NB4 (cell line): ENCODE measurements at regions not wholly inside any gene's neighbourhood (a gene's known extent, or its start where the extent isn't known, plus 50 kb on each side); places are given as distances from the start of the nearest gene placed in this dataset.

Experiments used
- DNase-seq: peaks from one replicate; pipeline ENCODE4 v3.0.0; 2010; ENCODE audit warnings: low read depth
- H3K4me3 ChIP-seq: one replicate; pipeline ENCODE4 v1.5.1; 2011; ENCODE audit warnings: mild to moderate bottlenecking, low read depth, low read length, moderate library complexity
- MYC ChIP-seq: IDR thresholded peaks from 2 replicates; pipeline ENCODE4 v1.6.1; 2011; ENCODE audit warnings: low read depth, low read length
- POLR2A ChIP-seq: IDR thresholded peaks from 2 replicates; pipeline ENCODE4 v1.6.1; 2011; ENCODE audit warnings: mild to moderate bottlenecking; ENCODE audit not compliant: insufficient read length; ENCODE audit errors: extremely low read depth
- TF ChIP-seq, protein P1 (sequence below): IDR thresholded peaks from one replicate; pipeline ENCODE4 v1.5.1; 2012; ENCODE audit warnings: low read depth, low read length
- TF ChIP-seq, protein P2 (sequence below): IDR thresholded peaks from 2 replicates; pipeline ENCODE4 v1.6.1; 2011; ENCODE audit warnings: low read depth, low read length

- TF ChIP-seq, protein P1, sequence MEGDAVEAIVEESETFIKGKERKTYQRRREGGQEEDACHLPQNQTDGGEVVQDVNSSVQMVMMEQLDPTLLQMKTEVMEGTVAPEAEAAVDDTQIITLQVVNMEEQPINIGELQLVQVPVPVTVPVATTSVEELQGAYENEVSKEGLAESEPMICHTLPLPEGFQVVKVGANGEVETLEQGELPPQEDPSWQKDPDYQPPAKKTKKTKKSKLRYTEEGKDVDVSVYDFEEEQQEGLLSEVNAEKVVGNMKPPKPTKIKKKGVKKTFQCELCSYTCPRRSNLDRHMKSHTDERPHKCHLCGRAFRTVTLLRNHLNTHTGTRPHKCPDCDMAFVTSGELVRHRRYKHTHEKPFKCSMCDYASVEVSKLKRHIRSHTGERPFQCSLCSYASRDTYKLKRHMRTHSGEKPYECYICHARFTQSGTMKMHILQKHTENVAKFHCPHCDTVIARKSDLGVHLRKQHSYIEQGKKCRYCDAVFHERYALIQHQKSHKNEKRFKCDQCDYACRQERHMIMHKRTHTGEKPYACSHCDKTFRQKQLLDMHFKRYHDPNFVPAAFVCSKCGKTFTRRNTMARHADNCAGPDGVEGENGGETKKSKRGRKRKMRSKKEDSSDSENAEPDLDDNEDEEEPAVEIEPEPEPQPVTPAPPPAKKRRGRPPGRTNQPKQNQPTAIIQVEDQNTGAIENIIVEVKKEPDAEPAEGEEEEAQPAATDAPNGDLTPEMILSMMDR = no peak
- no peak for TF ChIP-seq MYC
- TF ChIP-seq POLR2A = no peak
- TF ChIP-seq, protein P2, sequence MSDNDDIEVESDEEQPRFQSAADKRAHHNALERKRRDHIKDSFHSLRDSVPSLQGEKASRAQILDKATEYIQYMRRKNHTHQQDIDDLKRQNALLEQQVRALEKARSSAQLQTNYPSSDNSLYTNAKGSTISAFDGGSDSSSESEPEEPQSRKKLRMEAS = no peak
- H3K4me3 ChIP-seq = no peak overlapping the region
- no peak for DNase-seq
Observed at GRCh38 chr2:200040831-200041230, 85.4 kb downstream of the MAIP1 start.

GRCh38 chr2:200041639-200042038, 86.3 kb downstream of the MAIP1 start:
- no peak for DNase-seq
- TF ChIP-seq, protein P1 = no peak
- TF ChIP-seq, protein P2 = no peak
- no peak for TF ChIP-seq POLR2A
- no peak for TF ChIP-seq MYC
- no peak overlapping the region for H3K4me3 ChIP-seq

DNA sequence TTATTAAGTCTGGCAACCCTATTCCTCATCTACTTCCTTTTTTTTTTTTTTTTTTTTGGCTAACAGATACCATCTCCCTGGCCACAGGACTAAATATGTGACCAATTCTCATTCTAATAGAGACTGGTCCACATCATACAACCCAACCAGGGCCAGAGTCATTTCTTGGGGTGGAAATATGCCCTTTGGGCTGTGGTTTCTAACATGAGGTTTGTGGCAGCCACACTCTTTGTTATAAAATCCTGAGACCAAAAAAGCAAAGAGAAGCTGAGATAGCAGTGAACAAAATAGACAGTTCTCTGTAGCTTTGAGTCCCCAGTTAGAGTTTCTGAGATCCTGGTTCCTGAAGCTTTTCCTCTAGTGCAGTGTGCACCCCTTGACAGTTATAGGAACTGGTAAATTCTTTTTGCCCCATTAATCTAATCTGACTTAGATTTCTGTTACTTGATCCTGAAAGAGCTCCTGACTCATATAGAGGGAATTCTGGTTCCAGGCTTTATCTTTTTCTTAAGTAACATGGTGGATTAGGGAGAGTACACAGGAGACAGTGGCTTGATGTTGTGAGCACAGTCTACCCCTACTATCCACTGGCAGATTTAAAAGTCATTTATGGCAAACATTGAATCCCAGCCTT, 86.8 kb downstream of the MAIP1 start:
- TF ChIP-seq, protein P1 = no peak
- TF ChIP-seq, protein P2 = no peak
- no peak for TF ChIP-seq POLR2A
- no peak for TF ChIP-seq MYC
- no peak for DNase-seq
- no peak overlapping the region for H3K4me3 ChIP-seq

DNA sequence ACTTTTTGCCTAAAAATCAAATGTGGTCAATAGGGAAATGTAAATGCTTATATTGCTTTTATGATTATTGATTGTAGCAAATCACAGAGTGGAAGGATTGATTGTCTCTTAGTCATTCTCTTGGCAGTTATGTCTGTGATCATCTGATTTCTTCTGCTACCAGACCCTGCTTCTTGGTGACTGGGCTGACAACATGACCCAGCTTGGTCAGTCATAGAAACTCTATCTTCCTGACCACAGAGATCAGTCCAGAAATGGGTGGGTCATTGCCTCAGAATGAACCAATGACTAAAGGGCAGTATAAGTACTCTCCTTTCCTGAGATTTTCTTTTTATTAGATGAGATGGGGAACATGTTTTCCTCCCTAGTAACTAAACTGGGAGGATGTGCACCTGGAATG, 87.6 kb downstream of the MAIP1 start:
- TF ChIP-seq, protein P1 = no peak
- TF ChIP-seq MYC = no peak
- TF ChIP-seq, protein P2 = no peak
- no peak for TF ChIP-seq POLR2A
- no peak for DNase-seq
- H3K4me3 ChIP-seq = no peak overlapping the region

- no peak overlapping the region for H3K4me3 ChIP-seq
Observed at GRCh38 chr2:200044453-200044852, 89.1 kb downstream of the MAIP1 start.

More at GRCh38 chr2:200044453-200044852, 89.1 kb downstream of the MAIP1 start:
- no peak for DNase-seq
- TF ChIP-seq MYC (no peak), POLR2A (no peak)
- TF ChIP-seq, protein P1 = no peak
- TF ChIP-seq, protein P2 = no peak
